NCI-H1048 (cell line): ENCODE measurements at regions not wholly inside any gene's neighbourhood (a gene's known extent, or its start where the extent isn't known, plus 50 kb on each side); places are given as distances from the start of the nearest gene placed in this dataset.

Source experiments
- DNase-seq: peaks from one replicate; lab custom pipeline; 2025; lab: John Stamatoyannopoulos, UW

DNA sequence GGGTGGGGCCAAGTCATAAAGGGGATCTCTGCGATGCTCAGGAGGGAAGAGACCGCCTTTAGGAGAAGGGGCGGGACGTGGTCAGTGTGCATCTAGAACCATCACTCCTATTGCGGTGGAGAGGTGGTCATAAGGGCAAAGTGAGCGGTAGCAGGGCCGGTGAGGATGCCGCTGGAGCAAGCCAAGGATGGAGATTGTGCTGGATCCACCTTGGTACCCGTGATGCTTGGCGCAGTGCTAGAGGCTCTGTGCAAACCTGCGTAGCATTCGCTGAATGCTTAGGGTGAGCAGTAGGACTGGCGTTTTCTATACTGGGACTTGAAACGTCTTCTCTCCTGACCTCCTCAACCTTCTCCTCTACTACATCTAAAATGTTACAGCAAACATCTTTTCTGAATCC, 294.2 kb downstream of the FGF9 start:
- DNase-seq, result no peak

DNA sequence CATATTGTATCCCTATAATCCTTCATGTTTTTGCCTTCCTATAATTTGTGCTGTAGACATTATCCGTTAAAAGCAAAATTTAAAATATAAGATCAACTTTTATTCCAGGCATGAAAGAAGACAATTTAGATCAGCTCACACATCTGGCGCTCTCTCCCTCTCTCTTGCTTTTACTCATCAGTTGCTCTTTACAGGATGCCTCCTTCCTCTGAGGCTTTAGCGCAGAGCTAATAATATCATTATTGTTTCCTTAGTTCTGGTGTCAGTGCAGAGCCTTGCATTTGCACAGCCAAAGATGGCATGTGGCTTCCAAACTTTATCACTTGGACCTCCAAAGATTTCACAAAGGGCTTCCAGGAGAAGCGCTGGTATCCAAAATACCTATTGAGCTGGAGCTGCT, 295.1 kb downstream of the FGF9 start:
- no peak for DNase-seq

DNA sequence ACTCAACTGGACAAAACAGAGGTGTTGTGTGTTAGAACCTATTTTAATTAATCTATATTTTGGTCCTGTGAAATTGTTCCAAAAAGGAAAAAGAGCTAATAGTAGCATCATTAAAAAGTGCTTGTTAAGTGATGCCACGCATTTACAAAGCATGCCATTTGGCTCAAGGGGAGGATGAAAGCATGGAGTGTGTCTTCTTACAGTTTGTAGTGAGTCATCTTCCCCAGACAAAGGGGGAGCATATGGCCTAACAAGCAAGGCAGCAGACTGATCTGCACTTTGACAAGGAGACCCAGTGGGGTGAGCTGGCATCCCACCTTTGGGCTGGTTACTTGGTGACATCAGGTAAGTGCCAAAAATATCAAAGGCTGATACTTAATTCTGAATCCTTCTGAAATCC, 297.0 kb downstream of the FGF9 start:
- DNase-seq, result no peak

DNA sequence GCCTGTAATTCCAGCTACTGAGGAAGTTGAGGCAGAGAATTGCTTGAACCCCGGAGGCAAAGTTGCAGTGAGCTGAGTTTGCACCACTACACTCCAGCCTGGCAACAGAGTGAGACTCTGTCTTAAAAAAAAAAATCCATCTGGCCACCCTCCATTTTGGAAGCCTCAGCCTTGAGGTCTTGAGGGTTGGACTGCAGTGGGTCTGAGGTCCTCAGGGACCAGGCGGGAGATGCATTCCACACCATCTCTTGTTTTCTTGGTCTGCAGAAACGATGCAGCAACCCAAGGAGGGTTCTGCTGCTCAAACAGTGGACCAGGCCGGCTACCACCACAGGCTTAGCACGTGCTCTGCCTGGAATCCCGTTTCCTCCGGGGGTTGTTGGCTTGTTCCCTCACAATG, 299.3 kb downstream of the FGF9 start:
- no peak for DNase-seq

DNA sequence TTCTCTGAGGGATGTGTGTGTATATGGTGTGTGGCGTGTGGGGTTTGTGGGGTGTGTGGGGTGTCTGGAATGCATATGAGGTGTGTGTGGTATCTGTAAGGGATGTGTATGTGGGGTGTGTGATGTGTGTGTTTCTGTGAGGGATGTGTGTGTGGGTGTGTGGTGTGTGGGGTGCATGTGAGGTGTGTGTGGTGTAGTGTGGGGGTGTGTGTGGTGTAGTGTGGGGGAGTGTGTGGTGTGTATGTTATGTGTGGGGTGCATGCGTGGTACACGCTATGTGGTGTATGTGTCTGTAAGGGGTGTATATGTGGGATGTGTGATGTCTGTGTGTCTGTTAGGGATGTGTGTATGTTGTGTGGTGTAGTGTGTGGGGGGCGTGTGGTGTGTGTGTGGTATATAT, 300.0 kb downstream of the FGF9 start:
- DNase-seq, result no peak

DNA sequence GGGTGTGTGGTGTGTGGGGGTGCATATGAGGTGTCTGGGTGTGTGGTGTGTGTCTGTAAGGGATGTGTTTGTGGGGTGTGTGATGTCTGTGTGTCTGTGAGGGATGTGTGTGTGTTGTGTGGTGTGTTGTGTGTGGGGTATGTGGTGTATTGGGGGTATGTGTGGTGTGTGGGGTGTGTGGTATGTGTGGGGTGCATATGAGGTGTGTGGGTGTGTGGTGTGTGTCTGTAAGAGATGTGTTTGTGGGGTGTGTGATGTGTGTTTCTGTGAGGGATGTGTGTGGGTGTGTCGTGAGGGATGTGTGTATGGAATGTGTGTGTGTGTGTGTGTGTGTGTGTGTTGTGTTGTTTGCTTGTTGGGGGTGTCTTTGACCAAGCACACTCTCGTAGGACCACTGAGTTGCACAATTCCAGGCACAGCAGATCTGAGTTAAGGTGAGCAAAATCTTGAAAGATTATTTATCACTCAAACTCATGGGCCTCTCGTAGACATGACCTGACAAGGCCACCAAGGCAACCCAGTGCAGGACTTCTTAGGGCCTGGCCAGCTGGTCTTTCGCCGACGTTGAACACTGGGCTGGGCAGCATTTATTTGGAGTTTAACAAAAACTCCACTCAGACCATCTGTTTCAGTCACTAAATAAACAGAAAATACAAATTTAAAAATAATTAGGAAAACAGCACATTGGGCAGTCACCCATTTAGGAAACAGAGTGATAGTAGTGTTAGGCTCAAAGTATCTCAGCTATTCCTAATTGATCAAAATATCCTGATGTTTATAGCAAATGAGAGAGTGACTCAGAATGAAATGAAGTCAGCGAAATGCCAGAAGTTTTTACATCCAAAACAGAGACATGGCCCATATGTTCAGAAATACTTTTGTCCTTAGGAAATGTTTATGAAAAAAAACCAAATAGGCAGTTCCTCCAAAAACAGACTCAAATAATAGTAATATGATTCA, 301.1 kb downstream of the FGF9 start:
- DNase-seq, result no peak

DNA sequence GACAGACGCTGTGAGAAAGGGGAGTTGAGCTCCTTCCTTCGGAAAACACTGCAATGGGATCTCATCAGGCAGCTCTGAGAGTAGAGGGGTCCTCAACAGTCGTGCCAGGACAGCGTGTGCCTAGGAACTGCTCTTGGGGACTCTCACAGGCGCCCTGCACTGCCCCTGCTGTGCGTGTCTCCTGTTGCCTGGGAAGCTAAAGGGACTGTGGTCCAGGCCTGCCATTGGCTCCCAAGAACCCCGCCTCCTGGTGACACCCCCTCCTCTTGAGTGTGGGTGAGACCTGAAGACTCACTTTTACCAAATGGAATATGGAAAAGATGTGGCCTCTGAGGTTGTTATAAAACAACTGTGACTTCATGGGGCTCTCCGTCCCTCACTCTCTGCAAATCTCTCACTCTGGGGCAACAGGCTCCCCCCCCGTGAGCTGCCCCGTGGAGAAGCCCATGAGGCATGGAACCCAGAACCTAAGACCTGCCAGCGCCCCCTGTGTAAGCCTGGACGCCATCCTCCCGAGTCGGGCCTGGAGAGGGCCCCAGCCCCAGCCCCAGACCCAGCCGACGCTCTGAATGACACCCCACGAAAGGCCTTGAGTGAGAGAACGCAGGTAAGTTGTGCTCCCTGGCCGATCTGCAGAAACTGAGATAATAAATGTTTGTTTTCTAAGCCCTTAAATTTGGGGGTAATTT, 302.7 kb downstream of the FGF9 start:
- DNase-seq, result no peak

DNA sequence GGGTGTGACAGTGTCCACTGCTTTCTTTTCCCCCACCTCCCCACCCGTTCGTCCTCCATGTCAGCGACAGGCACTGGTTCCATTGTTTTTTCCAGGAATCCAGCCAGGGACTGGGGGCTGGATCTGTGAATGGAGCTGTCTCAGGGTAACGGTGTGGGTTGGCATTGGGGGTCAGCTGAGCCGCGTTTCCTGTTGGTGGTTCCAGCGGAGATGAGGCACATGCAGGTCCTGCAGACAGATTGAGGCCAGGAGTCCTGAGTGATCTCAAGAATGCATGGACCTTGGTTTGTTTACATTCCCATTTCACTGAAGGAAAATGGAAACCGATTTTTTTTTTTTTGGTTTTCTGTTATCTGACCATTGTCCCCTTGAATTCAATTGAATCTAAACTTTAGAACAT, 303.9 kb downstream of the FGF9 start:
- no peak for DNase-seq

DNA sequence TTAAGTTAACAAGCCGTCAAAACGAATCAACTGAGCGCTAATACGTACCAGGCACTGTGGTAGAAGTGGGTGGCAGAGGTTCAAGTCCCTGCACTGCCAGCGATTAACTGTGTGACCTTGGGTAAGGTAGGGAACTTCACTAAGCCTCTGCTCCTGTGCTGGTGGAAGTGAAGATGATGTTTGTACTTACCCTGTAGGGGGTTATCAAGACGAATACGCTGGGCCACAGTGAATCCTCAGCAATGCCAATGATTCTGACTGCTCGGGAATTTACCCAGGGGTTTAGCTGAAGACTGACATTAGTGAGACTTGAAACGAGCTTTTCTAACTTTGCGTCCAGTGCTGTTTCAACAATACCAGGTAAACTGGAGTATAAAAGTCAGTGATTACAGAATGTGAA, 305.3 kb downstream of the FGF9 start:
- no peak for DNase-seq

DNA sequence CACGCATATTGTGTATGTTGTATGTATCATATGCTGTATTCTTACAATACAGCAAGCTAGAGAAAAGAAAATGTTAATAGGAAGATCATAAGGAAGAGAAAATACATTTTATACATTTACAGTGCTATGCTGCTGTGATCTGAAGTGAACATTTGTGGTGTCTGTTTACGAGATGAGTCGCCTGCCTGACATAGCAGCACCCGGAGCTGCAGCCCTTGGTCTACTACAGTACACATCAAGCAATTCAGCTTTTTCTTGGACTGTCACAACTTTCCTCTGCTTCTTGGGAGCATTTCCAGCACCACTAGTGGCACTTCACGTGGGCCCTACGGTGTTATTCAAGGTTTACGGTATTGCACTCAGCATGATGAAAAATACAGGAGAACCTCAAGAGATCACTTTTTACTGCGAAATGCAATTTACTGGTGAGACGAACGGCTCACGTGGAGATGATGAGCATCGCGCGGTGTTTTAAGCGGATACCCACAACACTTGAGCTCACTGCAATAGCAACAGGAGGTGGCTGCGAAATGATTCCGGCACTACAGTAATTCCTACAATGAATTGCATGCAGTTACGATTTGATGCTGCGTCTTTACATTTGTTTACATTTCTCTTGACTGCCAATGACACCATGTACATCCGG, 308.4 kb downstream of the FGF9 start:
- DNase-seq, result no peak

DNA sequence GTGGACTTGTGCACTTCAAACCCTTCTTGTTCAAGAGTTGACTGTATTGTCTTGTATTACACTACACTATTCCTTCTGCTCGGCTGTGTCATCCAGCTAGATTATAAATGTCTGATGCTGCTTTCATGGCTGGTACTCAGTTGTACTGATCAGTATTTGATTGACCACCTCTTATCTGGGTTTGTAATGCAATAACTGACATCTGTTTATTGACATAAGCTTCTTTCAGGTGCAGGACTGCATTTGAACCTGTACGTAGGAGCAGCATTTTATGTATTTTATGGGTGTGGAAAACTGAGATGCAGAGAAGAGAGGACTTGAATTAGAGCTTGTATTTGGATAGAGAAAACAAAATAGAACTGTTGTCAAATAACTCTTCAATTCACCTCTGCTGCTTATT, 309.2 kb downstream of the FGF9 start:
- no peak for DNase-seq

DNA sequence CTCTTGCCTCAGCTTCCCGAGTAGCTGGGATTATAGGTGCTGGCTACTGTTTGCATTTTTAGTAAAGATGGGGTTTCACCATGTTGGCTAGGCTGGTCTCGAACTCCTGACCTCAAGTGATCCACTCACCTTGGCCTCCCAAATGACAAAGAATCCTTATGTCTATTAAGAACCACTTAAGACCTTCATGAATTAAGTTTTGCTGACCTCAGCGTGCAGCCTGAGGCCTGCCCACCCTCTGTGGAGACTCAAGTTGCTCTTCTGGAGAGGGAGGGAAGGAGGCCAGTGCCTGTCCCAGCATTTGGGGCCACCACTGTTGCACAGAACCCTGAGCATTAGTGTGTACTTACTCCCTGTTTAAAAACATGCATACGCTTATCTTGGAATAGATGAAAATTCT, 313.3 kb downstream of the FGF9 start:
- no peak for DNase-seq

DNA sequence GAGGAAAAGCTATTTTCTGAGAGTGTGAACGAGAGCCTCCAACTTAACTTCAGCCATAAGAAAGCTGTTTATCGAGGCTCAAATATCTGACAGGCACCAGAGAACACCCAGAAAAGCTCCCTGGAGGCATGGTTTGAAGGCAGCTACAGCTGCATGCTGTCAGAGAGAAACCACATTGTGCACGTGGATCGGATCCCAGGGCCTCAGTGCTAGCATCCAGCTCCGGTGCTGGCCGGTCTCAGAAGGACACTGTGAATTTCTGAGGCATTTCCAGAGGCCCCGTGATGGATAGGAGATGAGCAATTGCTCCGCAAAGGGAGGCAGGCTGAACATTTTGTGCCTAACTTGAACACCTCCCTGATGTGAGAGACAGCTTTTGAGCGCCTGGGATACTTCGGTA, 315.7 kb downstream of the FGF9 start:
- no peak for DNase-seq

DNA sequence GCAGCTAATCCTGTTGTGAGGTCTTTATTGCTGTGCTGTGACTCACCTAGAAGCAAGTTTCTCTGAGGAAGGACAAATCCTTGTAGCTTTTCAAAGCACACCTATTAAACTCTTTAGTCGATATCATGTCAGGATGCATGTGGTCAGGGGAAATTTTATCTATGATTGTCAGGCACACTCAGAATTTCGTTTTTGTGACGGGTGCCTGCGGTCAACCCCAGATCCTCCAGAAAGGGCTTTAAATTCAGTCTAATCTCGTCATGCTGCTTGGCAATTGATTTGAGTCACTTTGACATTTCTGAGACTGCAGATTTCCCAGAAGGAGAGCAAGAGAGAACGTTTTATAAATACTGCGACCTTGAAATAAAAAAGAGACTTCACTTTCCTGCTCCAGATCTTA, 316.9 kb downstream of the FGF9 start:
- DNase-seq, result no peak

DNA sequence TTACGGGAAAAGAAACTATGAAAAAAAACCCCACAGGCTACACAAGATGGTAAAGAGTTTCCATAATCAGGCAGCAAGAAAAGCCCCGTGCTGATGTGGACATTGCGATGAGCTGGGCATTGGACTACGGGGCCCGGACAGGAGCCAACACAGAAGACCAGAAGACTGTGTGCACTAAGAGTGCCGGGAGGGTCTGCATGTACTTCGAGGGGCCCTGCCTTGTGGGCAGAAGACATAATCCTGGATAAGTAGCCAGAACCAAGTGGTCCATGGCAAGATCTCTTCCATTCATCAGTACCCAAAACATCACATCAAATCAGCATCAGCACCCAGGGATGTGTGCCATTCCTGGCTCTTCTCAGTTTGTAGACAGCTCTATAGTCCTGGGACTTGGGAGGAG, 317.8 kb downstream of the FGF9 start:
- no peak for DNase-seq

DNA sequence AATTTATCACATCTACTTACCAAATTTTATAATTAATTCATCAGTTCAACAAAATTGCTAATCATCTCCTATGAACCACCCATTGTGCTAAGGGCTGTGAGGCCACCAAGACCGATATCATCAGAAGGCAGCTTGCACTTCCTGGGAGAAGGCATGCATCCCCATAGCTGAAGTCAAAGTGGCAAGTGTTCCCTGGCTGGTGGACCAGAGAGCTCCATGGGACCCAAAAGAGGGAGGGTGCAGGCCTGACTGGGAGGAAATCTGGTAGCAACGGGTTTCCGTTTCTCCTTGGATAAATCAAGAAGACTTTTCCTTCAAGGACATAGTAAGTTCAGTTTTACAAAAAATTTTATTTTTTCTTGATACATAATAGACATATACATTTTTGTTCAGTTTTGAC, 325.2 kb downstream of the FGF9 start:
- DNase-seq, result no peak

DNA sequence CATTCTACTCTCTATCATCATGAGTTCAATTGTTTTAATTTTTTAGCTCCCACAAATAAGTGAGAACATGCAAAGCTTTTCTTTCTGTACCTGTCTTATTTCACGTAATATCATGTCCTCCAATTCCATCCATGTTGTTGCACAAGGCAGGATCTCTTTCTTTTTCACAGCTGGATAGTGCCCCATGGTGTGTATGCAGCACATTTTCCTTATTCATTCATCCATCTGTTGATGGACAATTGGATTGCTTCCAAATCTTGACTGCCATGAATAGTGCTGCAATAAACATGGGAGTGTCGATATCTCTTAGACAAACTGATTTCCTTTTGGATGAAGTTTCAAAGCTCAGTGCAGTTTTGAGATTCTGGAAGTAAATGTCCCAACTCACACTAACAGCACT, 326.9 kb downstream of the FGF9 start:
- DNase-seq, result no peak

DNA sequence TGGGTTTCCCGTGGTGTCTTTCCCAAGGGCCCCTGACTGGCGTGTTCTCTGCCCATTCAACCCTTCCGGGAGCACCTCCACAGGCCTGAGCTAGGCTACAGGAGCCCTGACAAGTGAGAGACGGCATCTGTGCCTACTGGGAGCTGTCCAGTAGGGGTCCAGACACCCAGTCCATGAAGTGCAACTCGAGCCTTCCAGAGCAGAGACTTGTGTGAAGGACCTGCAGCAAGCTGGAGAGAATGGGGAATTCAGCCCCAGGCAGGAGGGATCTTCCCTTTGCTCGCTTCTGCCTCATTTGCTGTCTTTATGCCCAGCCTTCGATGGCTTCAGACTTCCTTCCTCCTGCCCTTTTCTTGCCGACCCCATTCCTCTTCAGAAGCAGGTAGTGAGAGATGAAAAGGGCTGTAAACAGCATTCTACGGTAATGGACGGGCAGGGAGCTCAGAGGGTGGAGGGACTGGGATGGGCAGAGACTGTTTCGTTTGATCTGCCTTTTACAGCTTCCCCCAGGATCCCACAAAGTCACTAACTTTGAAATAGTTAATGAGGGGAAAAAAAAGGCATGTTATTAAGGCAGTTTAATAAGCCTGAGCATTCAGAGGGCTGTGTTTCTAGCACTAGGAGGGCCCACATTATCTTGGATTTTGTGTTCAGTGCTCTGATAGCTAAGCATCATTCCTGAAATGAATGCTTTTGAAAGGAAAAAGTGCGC, 327.6 kb downstream of the FGF9 start:
- no peak for DNase-seq

DNA sequence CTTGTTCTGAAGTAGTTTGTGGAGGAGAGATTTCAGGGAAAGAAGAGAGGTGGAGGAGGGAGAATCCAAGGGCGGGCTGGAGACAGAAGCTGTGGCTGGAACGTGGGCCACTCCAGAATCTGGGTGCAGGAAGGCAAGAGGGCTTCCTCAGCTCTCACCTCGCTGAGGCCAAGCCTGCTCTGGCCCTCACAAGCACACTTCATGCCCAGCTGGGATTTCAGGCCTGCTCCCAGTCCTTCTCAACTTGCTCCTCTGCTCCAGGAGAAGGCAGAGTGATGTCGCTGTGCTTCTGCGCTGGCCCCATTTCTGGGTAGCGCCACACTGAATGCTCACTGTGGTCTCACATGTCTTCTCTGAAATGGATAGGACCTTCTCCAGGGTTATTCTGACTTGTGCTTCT, 328.8 kb downstream of the FGF9 start:
- DNase-seq, result no peak

DNA sequence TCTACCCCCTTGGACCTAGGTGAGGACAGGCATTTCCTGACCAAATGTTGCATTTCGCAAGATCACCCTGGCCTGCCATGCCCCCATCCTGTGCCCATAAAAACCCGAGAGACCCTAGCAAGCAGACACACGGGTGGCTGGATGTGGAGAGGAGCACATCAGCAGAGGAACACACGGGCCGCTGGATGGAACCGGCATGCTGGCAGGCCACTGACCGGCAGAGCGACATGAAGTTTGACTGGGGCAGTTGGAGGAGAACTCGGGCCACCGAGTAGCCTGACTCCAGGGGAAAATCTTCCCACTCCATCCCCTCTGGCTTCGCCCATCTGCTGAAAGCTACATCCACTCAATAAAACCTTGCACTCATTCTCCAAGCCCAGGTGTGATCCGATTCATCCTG, 329.3 kb downstream of the FGF9 start:
- DNase-seq, result no peak

DNA sequence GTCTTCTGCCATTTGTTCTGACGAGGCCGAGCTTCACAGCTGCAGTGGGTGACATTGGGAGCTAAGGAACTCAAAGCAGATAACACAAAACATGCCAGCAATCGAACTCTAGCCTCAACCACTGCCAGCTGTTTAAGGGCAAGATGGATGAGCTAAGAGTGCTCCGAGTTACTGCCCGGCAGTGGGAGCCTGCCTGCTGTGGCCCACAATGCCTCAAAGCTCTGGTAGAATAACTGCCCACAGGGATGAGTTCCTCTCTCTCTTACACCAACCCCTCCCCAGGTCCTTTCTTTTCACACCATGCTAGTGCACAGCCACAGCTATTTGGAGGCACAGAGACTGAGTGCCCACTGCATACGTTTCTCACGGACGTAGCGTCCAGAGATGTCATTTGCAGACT, 330.5 kb downstream of the FGF9 start:
- DNase-seq, result no peak

DNA sequence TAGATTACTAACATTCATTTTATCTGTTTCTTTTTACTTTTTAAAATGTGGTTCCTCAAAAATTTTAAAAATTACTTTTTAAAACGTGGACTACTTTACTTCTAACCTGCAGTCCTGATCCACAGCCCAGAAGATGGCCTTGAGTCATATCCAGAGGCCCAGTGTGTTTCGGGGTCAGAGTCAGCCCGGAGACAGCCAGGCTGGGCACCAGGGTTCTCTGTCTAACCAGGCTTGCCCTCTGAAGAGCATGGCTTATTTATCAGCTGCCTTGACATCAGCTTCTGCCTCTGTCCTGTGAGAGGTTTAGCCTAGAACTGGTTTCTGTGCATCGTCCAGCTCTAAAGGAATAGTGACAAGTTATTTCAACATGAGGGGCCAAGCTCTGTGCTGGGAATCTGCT, 332.0 kb downstream of the FGF9 start:
- DNase-seq, result no peak
